Left lobe of liver (tissue), 2 donors: ENCODE measurements at regions not wholly inside any gene's neighbourhood (a gene's known extent, or its start where the extent isn't known, plus 50 kb on each side); places are given as distances from the start of the nearest gene placed in this dataset.

Experiments
- ATAC-seq: fragments of 200-7000 bp; cut with Tn5 transposase; one replicate; pipeline ENCODE4 v1.9.1; 2020; ENCODE audit warnings: mild to moderate bottlenecking, moderate library complexity
- DNase-seq: peaks from one replicate; pipeline ENCODE4 v3.0.0-alpha.2; 2020; ENCODE audit warnings: low spot score
- donor health status: DM: no; HTN: no; CAD: no; lungs with moderate emphysema.
- donor health status: DM: no; HTN: yes; CAD: no.

- ATAC-seq (no peak), DNase-seq (no peak)
Measured at GRCh38 chr3:176969066-176969465, 228.2 kb downstream of the TBL1XR1 start.

DNA sequence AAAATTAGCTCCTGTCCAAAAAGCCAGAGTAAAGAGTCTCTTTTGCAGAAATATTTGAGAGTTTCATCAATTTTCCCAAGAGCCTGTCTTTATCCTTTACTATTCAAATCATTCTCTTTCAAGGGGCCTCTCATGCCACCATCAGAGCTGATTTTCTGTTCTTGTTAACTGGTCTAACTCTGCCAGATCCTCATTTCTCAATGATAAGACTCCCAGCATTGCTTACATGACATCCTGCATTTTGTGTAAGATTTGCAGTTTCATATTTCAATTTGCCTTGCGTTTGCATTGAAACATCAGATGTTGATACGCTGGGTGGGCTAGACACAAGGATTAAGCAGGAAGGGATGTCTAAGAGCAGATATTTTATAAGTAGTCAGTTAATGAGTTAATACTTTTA lies 228.7 kb downstream of the TBL1XR1 start:
- DNase-seq (no peak), ATAC-seq (no peak)

GRCh38 chr3:176967522-176967921 lies 229.8 kb downstream of the TBL1XR1 start:
- DNase-seq (no peak), ATAC-seq (no peak)

DNA sequence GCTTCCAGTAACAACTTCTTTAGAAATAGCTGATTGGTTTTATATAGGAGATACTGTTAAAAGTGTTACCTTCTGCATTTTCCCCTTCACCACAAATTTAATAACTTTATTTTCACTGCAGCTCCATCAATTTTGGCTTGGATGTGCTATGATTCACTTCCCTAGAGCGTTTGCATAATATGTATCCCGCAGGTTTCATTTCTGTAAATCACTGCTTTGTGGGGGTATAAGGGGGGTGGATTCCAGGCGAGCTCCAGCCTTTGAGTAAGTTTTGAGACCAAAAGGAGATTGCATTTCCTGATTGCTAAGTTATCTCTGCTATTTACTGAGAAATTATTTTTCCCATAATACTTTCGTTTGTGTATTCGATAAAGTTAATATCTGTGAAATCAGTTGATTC lies 232.6 kb downstream of the TBL1XR1 start:
- no peak for DNase-seq
- no peak for ATAC-seq

DNA sequence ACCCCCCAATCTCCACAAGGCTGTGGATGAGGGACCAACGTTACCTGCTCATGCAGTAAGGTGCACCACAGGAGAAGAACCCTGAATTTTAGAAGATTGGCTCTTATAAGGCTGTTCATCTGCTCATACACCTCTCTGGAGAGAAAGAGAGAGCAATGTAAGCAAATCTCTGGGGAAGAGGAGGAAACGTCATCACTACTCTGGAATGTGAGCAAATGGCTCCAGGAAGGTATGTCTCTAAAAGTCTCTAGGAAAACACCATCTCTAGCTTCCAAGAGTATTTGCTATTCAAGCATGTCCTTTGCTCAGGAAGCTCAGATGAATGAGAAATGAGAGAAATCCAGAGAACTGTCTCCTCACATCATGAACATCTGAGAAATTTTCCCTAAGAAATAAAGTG lies 235.4 kb downstream of the TBL1XR1 start:
- no peak for DNase-seq
- no peak for ATAC-seq

GRCh38 chr3:176959867-176960266 lies 237.4 kb downstream of the TBL1XR1 start:
- ATAC-seq (no peak), DNase-seq (no peak)

GRCh38 chr3:176958560-176958959 lies 238.7 kb downstream of the TBL1XR1 start:
- no peak for DNase-seq
- ATAC-seq, result no peak

GRCh38 chr3:176954517-176954916 lies 242.8 kb downstream of the TBL1XR1 start:
- no peak for ATAC-seq

DNA sequence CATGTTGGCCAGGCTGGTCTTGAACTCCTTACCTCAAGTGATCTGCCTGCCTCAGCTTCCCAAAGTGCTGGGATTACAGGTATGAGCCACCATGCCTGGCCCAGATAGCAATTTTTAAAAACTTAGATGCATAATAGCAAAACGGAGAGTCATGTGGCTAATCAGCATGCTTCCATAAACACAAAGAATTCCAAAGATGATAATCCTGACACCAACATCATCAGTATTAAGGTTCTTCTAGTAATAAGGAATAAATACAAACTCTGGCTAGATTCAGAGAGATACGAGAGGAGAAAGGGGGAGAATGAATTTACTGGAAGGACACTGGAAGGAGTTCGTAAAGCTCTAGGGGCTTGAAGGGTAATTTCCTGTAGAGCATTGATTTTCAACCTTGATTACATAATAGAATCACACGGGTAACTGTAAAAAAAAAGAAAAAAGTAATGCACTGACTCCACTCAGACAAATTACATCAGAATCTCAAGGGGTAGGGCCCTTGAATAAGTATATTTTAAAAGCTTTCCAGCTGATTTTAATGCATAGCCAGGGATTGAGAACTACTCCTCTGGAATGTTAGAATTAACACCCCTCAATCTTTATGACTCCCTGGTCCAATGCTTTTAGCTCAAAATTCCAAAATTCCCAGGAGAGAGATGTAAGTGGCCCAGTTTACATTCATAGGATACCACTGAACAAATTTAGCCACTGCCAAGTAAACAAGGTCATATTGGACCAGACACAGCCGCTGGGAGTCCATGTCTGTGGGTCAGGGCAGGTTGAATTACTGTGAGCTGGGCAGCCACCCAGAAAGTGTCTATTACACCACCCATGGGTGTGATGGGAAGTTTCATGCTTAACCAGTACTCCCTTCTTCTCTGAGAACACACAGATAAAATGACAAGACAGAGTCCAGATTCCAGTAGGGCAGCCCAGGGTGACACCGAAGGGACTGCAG lies 243.9 kb downstream of the TBL1XR1 start:
- DNase-seq (peak; percentile 92), ATAC-seq (peak; percentile 99)

More at GRCh38 chr3:176954517-176954916, 242.8 kb downstream of the TBL1XR1 start:
- DNase-seq, result no peak

GRCh38 chr3:176951586-176952292 lies 245.5 kb downstream of the TBL1XR1 start:
- DNase-seq, result no peak
- no peak for ATAC-seq

DNA sequence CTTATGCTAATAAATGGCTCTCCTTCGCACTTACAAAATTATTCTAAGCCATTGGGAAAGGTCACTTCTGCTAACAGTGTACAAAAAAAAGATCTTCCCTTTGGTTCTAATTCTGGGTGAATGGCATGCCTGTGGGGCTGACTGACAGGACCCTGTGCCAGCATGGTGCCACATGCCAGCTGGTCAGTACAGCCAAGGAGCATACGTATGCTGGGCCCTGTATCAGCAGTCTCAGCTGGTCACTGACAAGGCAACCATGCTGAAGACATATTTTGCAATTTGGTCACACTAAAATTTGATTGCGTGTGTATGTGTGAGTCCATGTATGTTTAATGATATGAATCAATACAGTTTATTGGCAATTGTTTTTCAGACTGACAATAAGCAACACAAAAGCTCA lies 246.1 kb downstream of the TBL1XR1 start:
- no peak for DNase-seq
- no peak for ATAC-seq

DNA sequence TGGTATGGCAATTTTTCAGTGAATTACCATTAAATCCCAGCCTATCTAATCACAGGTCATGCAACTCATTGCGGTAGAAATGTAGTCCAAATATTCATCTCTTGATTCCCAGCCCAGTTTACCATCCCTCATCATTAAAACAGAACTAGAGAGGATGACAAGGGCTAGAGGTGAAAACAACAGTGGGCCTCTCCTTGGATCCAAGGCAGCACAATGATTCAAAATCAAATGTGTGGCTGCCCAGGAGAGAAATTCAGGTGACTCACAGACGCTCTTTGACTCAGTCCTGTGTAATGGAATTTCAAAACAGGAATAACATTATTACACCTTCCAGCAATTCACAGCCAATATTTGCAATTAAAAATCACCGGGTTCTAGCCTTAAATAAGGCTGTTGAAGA lies 246.5 kb downstream of the TBL1XR1 start:
- DNase-seq (no peak), ATAC-seq (no peak)

- ATAC-seq, result no peak
- no peak for DNase-seq
Measured at GRCh38 chr3:176948151-176948550, 249.1 kb downstream of the TBL1XR1 start.

- ATAC-seq (no peak), DNase-seq (no peak)
Measured at GRCh38 chr3:176946202-176946601, 251.1 kb downstream of the TBL1XR1 start.

DNA sequence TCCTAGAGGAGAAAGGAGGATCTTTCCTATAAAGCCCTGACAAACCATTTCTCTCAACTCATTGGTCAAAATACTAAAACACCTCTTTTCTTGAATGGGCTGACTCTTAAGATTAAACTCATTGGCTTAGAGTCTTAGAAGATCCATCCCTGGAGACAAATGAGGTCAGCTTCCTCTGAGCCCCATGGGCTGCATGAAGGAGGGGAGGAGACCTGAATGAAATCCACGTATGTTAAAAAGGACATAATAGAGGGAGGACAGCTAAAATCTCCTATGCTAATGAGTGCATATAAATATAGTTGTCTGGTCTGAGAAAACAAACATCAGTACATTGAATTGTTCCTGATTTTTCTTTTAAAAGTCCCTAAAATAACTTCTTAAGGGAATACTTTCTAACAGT lies 255.0 kb downstream of the TBL1XR1 start:
- no peak for DNase-seq

GRCh38 chr3:176941689-176942088 lies 255.6 kb downstream of the TBL1XR1 start:
- no peak for ATAC-seq

More for the DNA sequence above, 255.0 kb downstream of the TBL1XR1 start:
- no peak for ATAC-seq

DNA sequence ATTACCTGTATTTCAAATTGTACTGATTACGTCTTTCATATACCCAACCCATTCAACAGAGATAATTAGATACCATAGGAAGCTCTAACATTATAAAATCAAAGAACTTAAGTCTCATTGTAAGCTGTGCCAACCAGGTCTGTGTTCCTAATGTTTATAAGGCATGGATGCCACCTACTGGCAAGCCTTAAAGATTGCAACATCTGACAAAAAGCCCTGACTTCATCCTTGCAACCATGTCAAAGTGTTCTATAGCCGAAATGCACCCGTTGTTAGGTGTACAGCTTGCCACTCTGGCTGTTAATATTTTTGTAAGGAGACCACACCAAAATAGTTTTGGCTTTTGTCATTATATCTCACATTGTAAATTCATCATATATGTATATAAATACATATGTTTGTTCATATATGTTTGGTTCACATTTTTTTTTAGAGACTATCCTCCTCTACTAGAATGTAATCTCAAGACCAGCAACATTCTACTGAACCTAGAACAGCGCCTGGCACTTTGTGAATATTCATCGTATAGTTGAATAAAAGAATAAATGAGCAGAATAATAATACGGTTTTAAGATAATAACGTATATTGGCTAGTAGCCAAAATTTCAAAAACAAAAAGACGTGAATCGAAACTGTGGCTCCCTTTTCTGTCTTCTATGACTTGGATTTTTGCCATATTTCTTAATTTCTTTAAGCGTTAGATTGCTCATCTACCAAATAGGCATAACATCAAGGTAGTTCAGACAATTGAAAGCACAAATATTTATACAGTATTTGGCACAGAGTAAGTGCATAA lies 258.1 kb downstream of the TBL1XR1 start:
- ATAC-seq (peak; percentile 99), DNase-seq (peak; percentile 48)

More at GRCh38 chr3:176941689-176942088, 255.6 kb downstream of the TBL1XR1 start:
- DNase-seq, result no peak

DNA sequence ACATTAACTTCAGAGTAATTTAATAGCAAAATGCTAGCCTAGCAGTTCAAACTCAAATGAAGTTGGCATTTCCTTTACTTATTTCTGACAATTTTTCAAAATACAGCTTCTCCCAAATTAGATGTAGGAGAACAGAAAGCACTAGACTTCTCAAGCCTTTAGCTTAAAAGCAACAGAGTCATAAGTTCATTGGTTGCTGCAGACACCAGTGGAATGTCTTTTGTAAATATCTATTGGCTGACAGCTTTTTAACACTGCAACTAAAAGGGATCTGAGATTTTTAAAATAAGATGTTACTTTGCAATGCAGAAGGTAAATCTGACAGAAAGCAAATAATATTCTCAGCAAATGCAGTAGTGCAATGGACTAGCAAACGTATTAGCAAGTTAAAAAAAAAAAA lies 259.3 kb downstream of the TBL1XR1 start:
- DNase-seq, result no peak
- no peak for ATAC-seq

- no peak for ATAC-seq
- no peak for DNase-seq
Measured at GRCh38 chr3:176937541-176937940, 259.7 kb downstream of the TBL1XR1 start.

DNA sequence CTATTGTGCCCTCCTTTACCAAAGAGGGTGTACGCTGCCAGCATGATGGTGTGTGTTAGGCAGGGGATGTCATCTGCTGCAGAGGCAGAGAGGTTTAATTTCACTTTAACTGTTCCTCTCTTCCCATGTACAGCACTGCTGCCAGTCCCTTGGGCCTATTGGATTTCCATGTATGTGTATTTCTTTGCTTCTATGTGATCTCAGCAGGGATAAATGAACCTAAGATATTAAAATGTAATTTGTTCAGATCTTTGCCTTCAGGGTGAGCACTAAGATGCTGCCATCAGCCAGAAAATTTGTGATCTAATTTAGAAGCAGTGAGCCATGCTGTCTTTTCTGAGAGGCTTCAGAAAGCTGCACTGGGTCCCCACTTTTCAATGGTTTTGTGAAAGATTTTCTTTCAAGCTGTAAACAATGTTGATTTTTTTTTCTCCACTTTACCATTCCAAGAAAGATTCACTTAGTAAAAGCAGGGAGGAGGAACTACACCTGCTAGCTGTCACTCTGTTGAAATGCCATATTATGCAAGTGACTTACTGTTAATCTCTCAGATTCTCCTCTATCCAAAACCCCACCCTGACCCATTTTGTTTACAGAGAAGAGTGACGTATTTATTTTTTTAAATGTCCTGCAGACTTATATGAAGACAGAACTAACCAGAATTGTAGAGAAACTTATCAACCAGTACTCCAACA lies 261.9 kb downstream of the TBL1XR1 start:
- DNase-seq (no peak), ATAC-seq (no peak)

DNA sequence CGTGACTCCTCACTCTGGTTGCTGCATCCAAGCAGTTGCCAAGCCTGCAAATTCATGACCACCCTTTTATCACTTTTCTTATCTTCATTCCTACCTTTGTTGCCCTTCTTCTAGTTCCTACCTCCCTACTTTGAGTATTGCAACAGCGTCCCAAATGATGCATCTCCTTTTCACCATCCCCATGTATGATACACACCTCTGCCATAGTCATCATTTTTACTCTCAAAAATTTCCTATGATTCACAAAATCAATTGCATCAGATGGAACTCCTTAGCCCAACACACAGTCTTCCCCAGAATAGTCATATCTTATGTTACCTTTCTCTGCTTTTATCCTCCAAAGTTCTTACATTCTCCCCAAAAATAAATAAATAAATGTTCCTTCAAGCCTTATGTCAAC lies 262.6 kb downstream of the TBL1XR1 start:
- no peak for DNase-seq
- no peak for ATAC-seq
